ENCODE measurements at regions not wholly inside any gene's neighbourhood (a gene's known extent, or its start where the extent isn't known, plus 50 kb on each side); places are given as distances from the start of the nearest gene placed in this dataset.
A peak's percentile ranks its signal among the peaks of the same experiment; 100 is the strongest.

DNA sequence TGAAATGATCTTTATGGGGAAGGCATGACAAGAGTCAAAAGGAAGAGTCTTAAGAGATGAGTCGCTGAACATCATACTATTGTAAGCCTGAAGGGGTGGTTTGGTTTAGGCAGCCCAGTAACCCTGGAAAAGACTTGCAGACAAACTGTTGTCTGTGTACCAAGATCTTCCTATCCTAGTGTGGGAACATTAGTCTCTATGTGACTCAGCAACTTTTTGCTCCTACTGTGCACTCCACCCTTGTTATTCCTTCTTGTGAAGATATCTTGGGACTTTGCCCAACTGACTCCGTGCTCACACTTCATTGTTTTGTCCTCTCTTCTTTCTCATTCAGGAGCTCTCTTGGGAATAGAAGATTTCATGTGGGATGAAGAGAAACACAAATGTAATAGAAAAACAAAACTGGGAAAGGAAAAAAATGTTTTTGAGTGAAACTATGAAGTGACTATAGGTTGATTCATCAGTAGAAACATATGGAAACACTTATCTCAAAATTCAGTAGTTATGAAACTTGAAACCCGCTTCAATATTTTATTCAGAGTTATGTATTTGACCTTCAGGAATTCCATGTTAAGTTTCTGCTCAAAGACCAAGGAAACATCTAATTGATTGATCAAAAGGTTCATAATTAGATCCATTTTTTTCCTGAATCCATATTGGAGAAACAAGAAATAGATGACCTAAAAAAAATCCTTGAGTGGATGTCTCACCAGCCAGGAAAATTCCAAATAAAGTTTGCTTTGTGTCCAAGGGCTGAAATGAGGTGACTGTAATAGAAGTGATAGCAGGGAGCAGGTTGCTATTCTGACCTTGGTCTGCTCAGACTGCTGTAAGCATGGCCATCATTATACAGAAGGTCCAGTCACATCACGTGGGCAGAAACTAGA is 67.2 kb downstream of the BTG1 start:
- intact Hi-C loops (cut with micrococcal nuclease; ENCODE audit: unreplicated experiment): no loop called here
- Mint-ChIP-seq H3K4me1 (ENCODE audit: low read depth, unreplicated experiment) (peaks cover 56% of the 10 kb centered on the region), H3K9me3 (ENCODE audit: unreplicated experiment) (no peaks in the 10 kb centered on the region), H3K36me3 (ENCODE audit: insufficient read depth, unreplicated experiment) (no peaks in the 10 kb centered on the region), H3K4me3 (ENCODE audit: unreplicated experiment) (no peak overlapping the region), H3K27me3 (ENCODE audit: insufficient read depth, unreplicated experiment) (no peaks in the 10 kb centered on the region), H3K27ac (ENCODE audit: unreplicated experiment) (peak overlapping the region; percentile 54)
- no peak for DNase-seq
- BruUV-seq (replicated peaks): no TSS peak
- no peaks in the 10 kb centered on the region for H3K36me3 ChIP-seq (ENCODE audit: control insufficient read depth, insufficient read depth, low read length)
- no peaks in the 10 kb centered on the region for H3K9me3 ChIP-seq
- H3K27me3 ChIP-seq (replicated peaks; ENCODE audit: control insufficient read depth, insufficient read depth, low read length): no peaks in the 10 kb centered on the region
- ChIA-PET POLR2A (no interaction called here), CTCF (no interaction called here)
- peaks cover 51% of the 10 kb centered on the region for H3K4me1 ChIP-seq
- H3K4me3 ChIP-seq (ENCODE audit: low read depth, low read length): no peak overlapping the region
- TF ChIP-seq, protein P1, sequence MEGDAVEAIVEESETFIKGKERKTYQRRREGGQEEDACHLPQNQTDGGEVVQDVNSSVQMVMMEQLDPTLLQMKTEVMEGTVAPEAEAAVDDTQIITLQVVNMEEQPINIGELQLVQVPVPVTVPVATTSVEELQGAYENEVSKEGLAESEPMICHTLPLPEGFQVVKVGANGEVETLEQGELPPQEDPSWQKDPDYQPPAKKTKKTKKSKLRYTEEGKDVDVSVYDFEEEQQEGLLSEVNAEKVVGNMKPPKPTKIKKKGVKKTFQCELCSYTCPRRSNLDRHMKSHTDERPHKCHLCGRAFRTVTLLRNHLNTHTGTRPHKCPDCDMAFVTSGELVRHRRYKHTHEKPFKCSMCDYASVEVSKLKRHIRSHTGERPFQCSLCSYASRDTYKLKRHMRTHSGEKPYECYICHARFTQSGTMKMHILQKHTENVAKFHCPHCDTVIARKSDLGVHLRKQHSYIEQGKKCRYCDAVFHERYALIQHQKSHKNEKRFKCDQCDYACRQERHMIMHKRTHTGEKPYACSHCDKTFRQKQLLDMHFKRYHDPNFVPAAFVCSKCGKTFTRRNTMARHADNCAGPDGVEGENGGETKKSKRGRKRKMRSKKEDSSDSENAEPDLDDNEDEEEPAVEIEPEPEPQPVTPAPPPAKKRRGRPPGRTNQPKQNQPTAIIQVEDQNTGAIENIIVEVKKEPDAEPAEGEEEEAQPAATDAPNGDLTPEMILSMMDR (IDR thresholded peaks at IDR 0.05; ENCODE audit: insufficient read depth in 1 of 2, low read depth in 1 of 2, low read length in 1 of 2, severe bottlenecking in 1 of 2, unreplicated experiment in 1 of 2): no peak

DNA sequence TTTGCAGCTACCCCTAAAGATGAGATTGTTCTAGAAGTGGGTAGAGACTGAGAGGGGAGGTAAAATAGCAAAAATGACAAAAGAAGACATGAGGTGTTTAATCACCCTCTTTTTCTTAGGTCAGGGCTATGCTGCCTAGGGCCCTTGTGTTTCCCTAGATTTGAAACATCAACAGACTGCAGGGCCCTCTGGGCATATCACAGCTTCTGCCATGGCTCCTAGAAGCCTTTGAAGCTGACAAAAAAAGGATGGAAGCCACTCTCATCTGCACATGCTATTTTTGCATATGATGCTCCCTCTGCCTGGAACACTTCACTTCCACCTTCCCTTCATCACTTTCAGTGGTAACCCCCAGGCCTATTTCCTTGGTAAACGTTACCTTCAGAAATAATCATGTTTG is 68.1 kb downstream of the BTG1 start:
- Histone ChIP-seq H3K4me1 (peaks cover 51% of the 10 kb centered on the region), H3K27me3 (replicated peaks; ENCODE audit: control insufficient read depth, insufficient read depth, low read length) (no peaks in the 10 kb centered on the region), H3K9me3 (no peaks in the 10 kb centered on the region), H3K36me3 (ENCODE audit: control insufficient read depth, insufficient read depth, low read length) (no peaks in the 10 kb centered on the region), H3K4me3 (ENCODE audit: low read depth, low read length) (no peak overlapping the region)
- Mint-ChIP-seq H3K4me3 (ENCODE audit: unreplicated experiment) (no peak overlapping the region), H3K27ac (ENCODE audit: unreplicated experiment) (peak overlapping the region; percentile 54), H3K27me3 (ENCODE audit: insufficient read depth, unreplicated experiment) (no peaks in the 10 kb centered on the region), H3K36me3 (ENCODE audit: insufficient read depth, unreplicated experiment) (no peaks in the 10 kb centered on the region), H3K4me1 (ENCODE audit: low read depth, unreplicated experiment) (peaks cover 56% of the 10 kb centered on the region), H3K9me3 (ENCODE audit: unreplicated experiment) (no peaks in the 10 kb centered on the region)
- CTCF ChIA-PET: no interaction called here
- TF ChIP-seq, protein P1 (IDR thresholded peaks at IDR 0.05; ENCODE audit: insufficient read depth in 1 of 2, low read depth in 1 of 2, low read length in 1 of 2, severe bottlenecking in 1 of 2, unreplicated experiment in 1 of 2): no peak
- no TSS peak for BruUV-seq (replicated peaks)
- no peak for DNase-seq
- intact Hi-C loops (cut with micrococcal nuclease; ENCODE audit: unreplicated experiment): no loop called here
- POLR2A ChIA-PET: no interaction called here

DNA sequence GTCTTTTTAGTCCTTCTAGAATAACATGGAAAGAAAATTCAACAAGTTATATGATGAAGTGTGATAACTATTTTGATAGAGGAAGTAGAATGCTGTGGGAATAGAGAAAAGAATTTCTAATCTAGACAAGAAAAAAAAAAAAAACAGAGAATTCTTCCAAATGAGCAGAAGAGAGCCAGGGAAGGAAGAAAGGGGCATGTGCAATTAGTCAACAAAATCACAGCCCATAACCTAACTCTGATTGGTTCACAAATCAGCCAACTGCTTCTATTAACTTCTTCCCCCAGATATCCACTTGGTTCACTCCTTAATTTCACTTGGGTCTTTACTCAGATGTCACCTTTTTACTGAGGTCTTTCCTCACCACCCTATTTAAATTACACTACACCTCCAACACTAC is 69.5 kb downstream of the BTG1 start:
- Mint-ChIP-seq H3K4me3 (ENCODE audit: unreplicated experiment) (no peak overlapping the region), H3K27ac (ENCODE audit: unreplicated experiment) (no peak overlapping the region), H3K36me3 (ENCODE audit: insufficient read depth, unreplicated experiment) (no peaks in the 10 kb centered on the region), H3K9me3 (ENCODE audit: unreplicated experiment) (no peaks in the 10 kb centered on the region), H3K4me1 (ENCODE audit: low read depth, unreplicated experiment) (peaks cover 54% of the 10 kb centered on the region), H3K27me3 (ENCODE audit: insufficient read depth, unreplicated experiment) (no peaks in the 10 kb centered on the region)
- TF ChIP-seq, protein P1 (IDR thresholded peaks at IDR 0.05; ENCODE audit: insufficient read depth in 1 of 2, low read depth in 1 of 2, low read length in 1 of 2, severe bottlenecking in 1 of 2, unreplicated experiment in 1 of 2): no peak
- ChIA-PET POLR2A (no interaction called here), CTCF (no interaction called here)
- intact Hi-C loops (cut with micrococcal nuclease; ENCODE audit: unreplicated experiment): no loop called here
- no peaks in the 10 kb centered on the region for H3K27me3 ChIP-seq (replicated peaks; ENCODE audit: control insufficient read depth, insufficient read depth, low read length)
- no peaks in the 10 kb centered on the region for H3K36me3 ChIP-seq (ENCODE audit: control insufficient read depth, insufficient read depth, low read length)
- peaks cover 3% of the 10 kb centered on the region; the same call in 1 of the 2 replicates for H3K9me3 ChIP-seq
- peaks cover 51% of the 10 kb centered on the region for H3K4me1 ChIP-seq
- H3K4me3 ChIP-seq (ENCODE audit: low read depth, low read length): no peak overlapping the region
- BruUV-seq (replicated peaks): no TSS peak
- no peak for DNase-seq
